Ishikawa (cell line): ENCODE measurements at regions not wholly inside any gene's neighbourhood (a gene's known extent, or its start where the extent isn't known, plus 50 kb on each side); places are given as distances from the start of the nearest gene placed in this dataset.

Source experiments
- CEBPB ChIP-seq: IDR thresholded peaks from 2 replicates; pipeline ENCODE4 v1.6.1; 2012
- CREB1 ChIP-seq: IDR thresholded peaks from 2 replicates; pipeline ENCODE4 v1.6.1; 2012; ENCODE audit warnings: low read depth
- EGR1 ChIP-seq: IDR thresholded peaks from 2 replicates; pipeline ENCODE4 v1.6.1; 2012
- EP300 ChIP-seq: IDR thresholded peaks from 2 replicates; pipeline ENCODE4 v1.6.1; 2012; ENCODE audit warnings: borderline replicate concordance
- FOXM1 ChIP-seq: IDR thresholded peaks from 2 replicates; pipeline ENCODE4 v1.6.1; 2012; ENCODE audit warnings: low read depth, borderline replicate concordance
- NFIC ChIP-seq: IDR thresholded peaks from 2 replicates; pipeline ENCODE4 v1.6.1; 2012
- RAD21 ChIP-seq: IDR thresholded peaks from 2 replicates; pipeline ENCODE4 v1.6.1; 2012; ENCODE audit warnings: low read depth
- REST ChIP-seq: IDR thresholded peaks from 2 replicates; pipeline ENCODE4 v1.6.1; 2012; ENCODE audit warnings: low read depth, mild to moderate bottlenecking
- TAF1 ChIP-seq: IDR thresholded peaks from 2 replicates; pipeline ENCODE4 v1.6.1; 2012; ENCODE audit warnings: low read depth, mild to moderate bottlenecking
- TCF12 ChIP-seq: IDR thresholded peaks from 2 replicates; pipeline ENCODE4 v1.6.1; 2012; ENCODE audit warnings: low read depth
- TEAD4 ChIP-seq: IDR thresholded peaks from 2 replicates; pipeline ENCODE4 v1.6.1; 2012
- USF1 ChIP-seq: IDR thresholded peaks from 2 replicates; pipeline ENCODE4 v1.6.1; 2012
- YY1 ChIP-seq: IDR thresholded peaks from 2 replicates; pipeline ENCODE4 v1.6.1; 2012; ENCODE audit warnings: low read depth
- ZBTB7A ChIP-seq: IDR thresholded peaks from 2 replicates; pipeline ENCODE4 v1.6.1; 2012; ENCODE audit warnings: low read depth
- TF ChIP-seq, protein P1 (sequence below): IDR thresholded peaks from 2 replicates; pipeline ENCODE4 v1.6.1; 2012

GRCh38 chr18:65057439-65058083 lies 693.3 kb upstream of the CDH7 start:
- TF ChIP-seq YY1 (no peak), TEAD4 (no peak), CREB1 (no peak), USF1 (no peak), CEBPB (no peak)

- TF ChIP-seq YY1 (no peak), CEBPB (no peak), ZBTB7A (no peak), TAF1 (no peak), FOXM1 (no peak), EGR1 (no peak), REST (no peak), USF1 (no peak), CREB1 (no peak), RAD21 (no peak), EP300 (no peak), TEAD4 (no peak), TCF12 (no peak), NFIC (no peak)
- TF ChIP-seq, protein P1, sequence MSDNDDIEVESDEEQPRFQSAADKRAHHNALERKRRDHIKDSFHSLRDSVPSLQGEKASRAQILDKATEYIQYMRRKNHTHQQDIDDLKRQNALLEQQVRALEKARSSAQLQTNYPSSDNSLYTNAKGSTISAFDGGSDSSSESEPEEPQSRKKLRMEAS = no peak
Observed at GRCh38 chr18:65056575-65056974, 694.2 kb upstream of the CDH7 start.

DNA sequence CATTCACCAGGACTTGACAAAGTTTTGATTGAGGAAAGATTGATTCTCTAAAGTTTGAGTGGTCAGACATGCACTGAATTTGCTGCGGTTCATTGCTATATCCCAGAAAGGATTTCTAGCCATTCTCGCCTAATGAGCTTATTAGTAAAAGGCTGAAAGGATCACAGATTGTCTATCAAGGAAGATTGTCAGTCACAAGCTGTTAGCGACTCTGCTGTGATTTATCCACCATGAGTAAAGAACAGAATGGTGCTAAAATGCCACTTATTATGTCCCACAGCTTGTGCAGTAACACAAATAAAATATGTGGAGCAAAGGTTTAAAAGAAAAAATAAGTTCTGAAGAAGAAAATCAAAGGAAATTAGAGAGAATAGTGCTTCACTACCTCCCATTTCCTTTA lies 701.2 kb upstream of the CDH7 start:
- no peak for TF ChIP-seq EP300
- TF ChIP-seq EGR1 = no peak
- no peak for TF ChIP-seq TCF12
- TF ChIP-seq RAD21 = no peak
- no peak for TF ChIP-seq TAF1
- no peak for TF ChIP-seq CREB1
- TF ChIP-seq, protein P1 = no peak
- TF ChIP-seq NFIC = no peak
- TF ChIP-seq ZBTB7A = no peak
- no peak for TF ChIP-seq USF1
- TF ChIP-seq CEBPB = no peak

DNA sequence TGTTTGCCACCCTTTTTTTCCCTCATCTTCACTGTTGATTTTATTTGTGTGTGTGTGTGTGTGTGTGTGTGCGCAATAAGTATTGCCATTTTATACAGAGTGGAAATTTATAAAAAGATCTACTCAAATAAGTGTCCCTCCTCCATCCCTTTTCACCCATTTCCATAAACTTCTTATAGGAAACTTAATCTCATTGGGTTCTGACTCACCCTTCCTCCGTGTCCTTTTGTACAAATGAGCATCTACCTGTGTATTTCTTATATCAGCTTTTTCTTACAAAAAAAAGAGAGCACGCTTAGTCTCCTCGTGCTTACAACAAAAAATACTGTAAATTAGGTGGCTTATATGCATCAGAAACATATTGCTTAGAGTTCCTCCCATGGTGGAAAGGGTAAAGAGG lies 711.2 kb upstream of the CDH7 start:
- no peak for TF ChIP-seq EP300

- TF ChIP-seq NFIC (no peak), ZBTB7A (no peak), CREB1 (no peak), FOXM1 (no peak), TAF1 (no peak)
- TF ChIP-seq, protein P1 = no peak
Observed at GRCh38 chr18:65035701-65036100, 715.1 kb upstream of the CDH7 start.

- no peak for TF ChIP-seq RAD21
- TF ChIP-seq YY1 = no peak
- no peak for TF ChIP-seq CEBPB
- TF ChIP-seq, protein P1 = no peak
Observed at GRCh38 chr18:65025756-65026155, 725.1 kb upstream of the CDH7 start.

DNA sequence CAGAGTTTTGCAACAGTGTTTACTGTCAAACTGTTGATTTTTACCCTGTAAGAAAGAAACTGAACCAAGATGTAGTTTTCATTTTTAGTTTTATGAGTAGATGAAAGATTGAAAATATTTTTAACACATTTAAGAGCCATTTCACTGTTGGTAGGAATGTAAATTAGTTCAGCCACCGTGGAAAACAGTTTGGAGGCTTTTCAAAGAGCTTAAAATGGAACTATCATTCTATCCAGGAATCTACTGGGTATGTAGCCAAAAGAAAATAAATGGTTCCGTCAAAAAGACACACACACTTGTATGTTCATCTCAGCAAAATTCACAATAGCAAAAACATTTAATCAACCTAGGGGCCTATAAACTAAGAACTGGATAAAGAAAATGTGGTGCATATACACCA lies 729.8 kb upstream of the CDH7 start:
- no peak for TF ChIP-seq TCF12
- TF ChIP-seq, protein P1 = no peak
- TF ChIP-seq FOXM1 = no peak
- no peak for TF ChIP-seq YY1
- TF ChIP-seq ZBTB7A = no peak
- no peak for TF ChIP-seq NFIC

DNA sequence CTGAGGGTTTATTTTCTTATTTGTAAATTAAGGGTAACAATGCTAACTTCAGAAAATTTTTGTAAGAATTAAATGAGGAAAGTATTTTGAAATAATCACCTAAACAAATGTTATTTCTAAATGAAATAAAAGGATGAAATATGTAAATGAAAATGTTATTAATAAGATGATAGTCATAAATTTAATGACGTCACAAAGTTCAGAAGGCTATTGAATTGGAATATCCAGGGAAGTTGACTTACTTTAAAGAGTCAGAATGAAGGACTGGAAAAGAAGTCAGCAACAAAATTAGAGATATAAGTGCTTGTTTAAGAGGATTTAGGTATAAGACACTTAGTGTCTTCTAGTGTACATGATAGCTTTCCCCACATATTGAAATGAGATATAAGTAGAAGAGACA lies 732.6 kb upstream of the CDH7 start:
- no peak for TF ChIP-seq TCF12
- TF ChIP-seq TEAD4 = no peak
- TF ChIP-seq NFIC = no peak
- no peak for TF ChIP-seq USF1
